Smooth muscle cell (in vitro differentiated cells): ENCODE measurements at regions not wholly inside any gene's neighbourhood (a gene's known extent, or its start where the extent isn't known, plus 50 kb on each side); places are given as distances from the start of the nearest gene placed in this dataset.

Experiments
- DNase-seq: peaks from one replicate; lab custom pipeline; 2025; ENCODE audit not compliant: unreplicated experiment; lab: John Stamatoyannopoulos, UW
- H2AFZ ChIP-seq: fragments of 200-600 bp; sonication (generic); 2 replicates; pipeline ENCODE4 v1.6.0; 2016; ENCODE audit warnings: antibody characterized with exemption, low read depth, mild to moderate bottlenecking
- H3F3A ChIP-seq: fragments of 200-600 bp; sonication (generic); 2 replicates; pipeline ENCODE4 v1.6.0; 2017; ENCODE audit warnings: antibody characterized with exemption, low read depth
- H3K27ac ChIP-seq: fragments of 200-600 bp; sonication (generic); 2 replicates; pipeline ENCODE4 v1.5.1; 2016; ENCODE audit warnings: low read depth, mild to moderate bottlenecking
- H3K27me3 ChIP-seq: fragments of 200-600 bp; sonication (generic); 2 replicates; pipeline ENCODE4 v1.6.1; 2016; ENCODE audit warnings: low read depth, mild to moderate bottlenecking
- H3K36me3 ChIP-seq: fragments of 200-600 bp; sonication (generic); 2 replicates; pipeline ENCODE4 v1.5.1; 2016; ENCODE audit warnings: low read depth
- H3K4me1 ChIP-seq: fragments of 200-600 bp; sonication (generic); 2 replicates; pipeline ENCODE4 v1.5.1; 2016; ENCODE audit warnings: low read depth
- H3K4me2 ChIP-seq: fragments of 200-600 bp; sonication (generic); 2 replicates; pipeline ENCODE4 v1.6.0; 2016; ENCODE audit warnings: mild to moderate bottlenecking
- H3K4me3 ChIP-seq: fragments of 200-600 bp; sonication (generic); 2 replicates; pipeline ENCODE4 v1.5.1; 2016; ENCODE audit warnings: mild to moderate bottlenecking
- H3K79me2 ChIP-seq: fragments of 200-600 bp; sonication (generic); 2 replicates; pipeline ENCODE4 v1.6.0; 2016; ENCODE audit warnings: low read depth, mild to moderate bottlenecking
- H3K9ac ChIP-seq: fragments of 200-600 bp; sonication (generic); 2 replicates; pipeline ENCODE4 v1.6.0; 2016; ENCODE audit warnings: low read depth
- H3K9me3 ChIP-seq: fragments of 200-600 bp; sonication (generic); replicated peaks from 2 replicates; pipeline ENCODE4 v1.5.1; 2016; ENCODE audit warnings: low read depth
- H4K20me1 ChIP-seq: fragments of 200-600 bp; sonication (generic); 2 replicates; pipeline ENCODE4 v1.6.0; 2016; ENCODE audit warnings: low read depth
- WGBS: methylation state at CpG from one replicate; pipeline ENCODE4 v1.1.7; 2016; ENCODE audit warnings: low lambda C conversion rate; 5-methylcytosine and 5-hydroxymethylcytosine counted together
- TF ChIP-seq, protein P1 (sequence below): fragments of 200-600 bp; sonication (generic); IDR thresholded peaks from 2 replicates; pipeline ENCODE4 v1.5.1; 2017; ENCODE audit warnings: borderline replicate concordance, mild to moderate bottlenecking, antibody characterized with exemption; ENCODE audit not compliant: insufficient read depth, poor library complexity, severe bottlenecking

DNA sequence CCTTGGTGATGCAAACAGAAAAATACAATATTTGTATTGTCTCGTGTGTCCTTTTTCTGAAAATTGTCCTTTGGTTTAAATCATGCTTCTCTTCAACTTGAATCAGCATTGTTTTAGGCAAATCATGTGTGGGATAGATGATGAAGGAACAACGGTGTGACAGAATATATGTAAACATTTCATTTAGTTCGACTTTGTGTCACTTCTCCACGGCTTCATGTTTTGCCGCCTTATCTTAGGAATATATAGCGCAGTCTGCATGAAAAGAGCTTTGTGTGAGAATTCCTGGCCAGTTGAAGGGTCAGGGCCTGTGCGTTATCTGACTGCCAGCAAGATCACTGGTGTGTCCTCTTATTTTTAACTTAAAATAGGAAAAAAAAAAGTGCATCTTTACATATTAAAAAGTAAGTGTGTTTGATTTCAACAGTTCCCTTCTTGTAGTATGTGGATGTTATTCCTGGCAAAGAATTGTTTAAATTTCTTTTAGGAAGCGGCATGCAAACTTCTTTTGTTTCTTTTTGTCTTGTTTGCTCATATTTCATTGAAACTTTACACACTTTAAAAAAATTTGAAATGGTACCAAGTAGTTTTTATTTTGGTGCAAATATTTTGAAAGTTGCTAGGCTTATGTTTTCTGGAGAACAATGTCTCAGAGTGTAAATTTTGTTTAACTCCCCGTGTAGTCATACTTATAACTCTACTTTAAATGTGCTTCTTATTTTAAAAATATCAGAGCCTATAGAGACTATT, 465.2 kb downstream of the USP25 start:
- no peaks in the 10 kb centered on the region for H3K79me2 ChIP-seq
- no peak overlapping the region for H3K9ac ChIP-seq
- peaks cover 2% of the 10 kb centered on the region for H3K9me3 ChIP-seq
- peak overlapping the region; percentile 75 for H3K4me2 ChIP-seq
- DNase-seq: no peak
- peak overlapping the region; percentile 81 for H2AFZ ChIP-seq
- no peaks in the 10 kb centered on the region for H4K20me1 ChIP-seq
- WGBS: 44% methylated on average over 9 of the region's 9 CpGs
- no peaks in the 10 kb centered on the region for H3K27me3 ChIP-seq
- H3K27ac ChIP-seq: peak overlapping the region; percentile 6
- TF ChIP-seq, protein P1, sequence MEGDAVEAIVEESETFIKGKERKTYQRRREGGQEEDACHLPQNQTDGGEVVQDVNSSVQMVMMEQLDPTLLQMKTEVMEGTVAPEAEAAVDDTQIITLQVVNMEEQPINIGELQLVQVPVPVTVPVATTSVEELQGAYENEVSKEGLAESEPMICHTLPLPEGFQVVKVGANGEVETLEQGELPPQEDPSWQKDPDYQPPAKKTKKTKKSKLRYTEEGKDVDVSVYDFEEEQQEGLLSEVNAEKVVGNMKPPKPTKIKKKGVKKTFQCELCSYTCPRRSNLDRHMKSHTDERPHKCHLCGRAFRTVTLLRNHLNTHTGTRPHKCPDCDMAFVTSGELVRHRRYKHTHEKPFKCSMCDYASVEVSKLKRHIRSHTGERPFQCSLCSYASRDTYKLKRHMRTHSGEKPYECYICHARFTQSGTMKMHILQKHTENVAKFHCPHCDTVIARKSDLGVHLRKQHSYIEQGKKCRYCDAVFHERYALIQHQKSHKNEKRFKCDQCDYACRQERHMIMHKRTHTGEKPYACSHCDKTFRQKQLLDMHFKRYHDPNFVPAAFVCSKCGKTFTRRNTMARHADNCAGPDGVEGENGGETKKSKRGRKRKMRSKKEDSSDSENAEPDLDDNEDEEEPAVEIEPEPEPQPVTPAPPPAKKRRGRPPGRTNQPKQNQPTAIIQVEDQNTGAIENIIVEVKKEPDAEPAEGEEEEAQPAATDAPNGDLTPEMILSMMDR: no peak
- H3K4me1 ChIP-seq: peaks cover 16% of the 10 kb centered on the region
- no peaks in the 10 kb centered on the region for H3F3A ChIP-seq
- peak overlapping the region; percentile 43 for H3K4me3 ChIP-seq
- H3K36me3 ChIP-seq: no peaks in the 10 kb centered on the region

DNA sequence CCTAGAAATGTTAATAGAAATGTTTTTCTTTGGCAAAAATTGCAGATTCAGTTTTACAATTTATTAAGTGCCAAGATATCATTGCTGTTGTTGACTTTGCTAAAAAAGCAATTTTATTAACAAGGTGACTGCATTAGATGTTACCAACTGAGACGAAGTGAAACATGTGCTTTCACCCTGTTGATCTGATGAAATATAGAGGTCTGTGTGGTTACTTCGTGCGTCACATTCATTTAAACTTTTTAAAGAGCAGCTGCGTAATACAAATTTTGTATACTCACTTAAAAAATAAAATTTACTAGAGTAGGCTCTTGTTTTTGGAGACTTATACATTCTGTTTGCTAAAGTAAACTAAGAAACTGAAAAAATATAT, 465.7 kb downstream of the USP25 start:
- peak overlapping the region; percentile 75 for H3K4me2 ChIP-seq
- WGBS: 72% methylated on average over 4 of the region's 4 CpGs
- H3K36me3 ChIP-seq: no peaks in the 10 kb centered on the region
- no peaks in the 10 kb centered on the region for H3K27me3 ChIP-seq
- TF ChIP-seq, protein P1: no peak
- no peaks in the 10 kb centered on the region for H3K79me2 ChIP-seq
- H3K9ac ChIP-seq: no peak overlapping the region
- H3K4me3 ChIP-seq: peak overlapping the region; percentile 43
- H3K27ac ChIP-seq: no peak overlapping the region
- H3K4me1 ChIP-seq: peaks cover 16% of the 10 kb centered on the region
- H3K9me3 ChIP-seq: peaks cover 2% of the 10 kb centered on the region
- H3F3A ChIP-seq: no peaks in the 10 kb centered on the region
- H4K20me1 ChIP-seq: no peaks in the 10 kb centered on the region
- peak overlapping the region; percentile 81 for H2AFZ ChIP-seq
- no peak for DNase-seq

DNA sequence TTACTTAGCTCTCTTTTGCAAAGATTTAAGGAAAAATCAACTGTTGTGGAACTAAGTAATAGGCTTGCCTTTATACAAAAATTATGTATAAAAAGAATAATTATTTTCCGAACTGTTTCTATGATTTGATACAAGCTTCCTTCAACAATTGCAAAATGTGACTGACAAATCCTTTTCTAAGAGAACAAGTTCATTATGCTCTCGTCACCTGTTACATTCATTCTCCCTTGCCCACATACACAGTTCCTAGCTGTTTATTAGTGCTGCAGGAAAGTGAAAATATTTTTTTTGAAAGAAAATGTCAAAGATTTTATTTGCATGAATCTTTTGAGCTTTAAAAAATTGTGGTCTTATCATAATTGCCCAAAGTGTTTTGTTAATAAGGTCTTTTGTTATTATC, 466.2 kb downstream of the USP25 start:
- H3K9ac ChIP-seq: no peak overlapping the region

More for the DNA sequence above, 466.2 kb downstream of the USP25 start:
- no peaks in the 10 kb centered on the region for H3K36me3 ChIP-seq
- H4K20me1 ChIP-seq: no peaks in the 10 kb centered on the region
- no peaks in the 10 kb centered on the region for H3K27me3 ChIP-seq
- H3K4me2 ChIP-seq: peak overlapping the region; percentile 75
- peak overlapping the region; percentile 81 for H2AFZ ChIP-seq
- TF ChIP-seq, protein P1: no peak
- H3K27ac ChIP-seq: no peak overlapping the region
- H3F3A ChIP-seq: no peaks in the 10 kb centered on the region
- H3K4me3 ChIP-seq: peak overlapping the region; percentile 43
- H3K4me1 ChIP-seq: peaks cover 16% of the 10 kb centered on the region
- peaks cover 2% of the 10 kb centered on the region for H3K9me3 ChIP-seq
- H3K79me2 ChIP-seq: no peaks in the 10 kb centered on the region
- no peak for DNase-seq
- WGBS: 92% methylated on average over 2 of the region's 2 CpGs
